Gastrocnemius medialis (tissue), 4 donors: ENCODE measurements at regions not wholly inside any gene's neighbourhood (a gene's known extent, or its start where the extent isn't known, plus 50 kb on each side); places are given as distances from the start of the nearest gene placed in this dataset.

Source experiments
- ATAC-seq, 2 donors: fragments of 150-250 bp; one replicate each; pipeline ENCODE4 v1.9.1; 2016
- DNase-seq, 2 donors: peaks; one replicate each; pipeline ENCODE4 v3.0.0-alpha.2; 2019
- H3K27ac ChIP-seq, 4 donors: fragments of 200-600 bp; sonication (generic); 1 replicate in 1 of 4; 2 replicates in 3 of 4; pipeline ENCODE4 v1.5.1; 2016 to 2018; ENCODE audit warnings: mild to moderate bottlenecking in 2 of 4, moderate library complexity in 1 of 4
- H3K27me3 ChIP-seq, 3 donors: fragments of 200-600 bp; sonication (generic) in 2 of 3; 1 replicate in 1 of 3; 2 replicates in 2 of 3; pipeline versions ENCODE4 v1.5.1 to v1.6.0; 2016 to 2019; ENCODE audit warnings: mild to moderate bottlenecking in 1 of 3, moderate library complexity in 1 of 3
- H3K36me3 ChIP-seq, 2 donors: fragments of 200-600 bp; sonication (generic) in 1 of 2; one replicate each; pipeline ENCODE4 v1.5.1; 2017 to 2018
- H3K4me1 ChIP-seq, 2 donors: fragments of 200-600 bp; sonication (generic) in 1 of 2; one replicate each; pipeline ENCODE4 v1.5.1; 2016 to 2017; ENCODE audit warnings: mild to moderate bottlenecking in 2 of 2
- H3K4me3 ChIP-seq, 4 donors: fragments of 200-600 bp; sonication (generic) in 3 of 4; 1 replicate in 1 of 4; 2 replicates in 3 of 4; pipeline ENCODE4 v1.5.1; 2016 to 2019; ENCODE audit warnings: mild to moderate bottlenecking in 2 of 4
- H3K9me3 ChIP-seq, 3 donors: fragments of 200-600 bp; sonication (generic) in 2 of 3; 1 replicate in 1 of 3; 2 replicates in 2 of 3; pipeline ENCODE4 v1.5.1; 2016 to 2019
- CTCF ChIP-seq, 5 experiments: fragments of 450-650 bp in 3 of 5; fragments of 200-600 bp in 2 of 5; sonication (generic) in 2 of 5; IDR thresholded peaks in 4 of 5; conservative IDR thresholded peaks in 1 of 5; 1 replicate in 4 of 5; 2 replicates in 1 of 5; pipeline ENCODE4 v1.5.1; 2016 to 2019; ENCODE audit warnings: antibody characterized with exemption in 5 of 5, mild to moderate bottlenecking in 3 of 5, moderate library complexity in 3 of 5
- POLR2A ChIP-seq, 2 donors: fragments of 450-650 bp; IDR thresholded peaks; one replicate each; pipeline ENCODE4 v1.6.1; 2017; ENCODE audit warnings: antibody characterized with exemption in 2 of 2, mild to moderate bottlenecking in 2 of 2, moderate library complexity in 2 of 2
- in situ Hi-C, 4 donors: fragments of 200-750 bp; cut with MboI; loops; one replicate each; pipeline versions ENCODE4 v1.15.0 to v1.8.0; 2017; ENCODE audit warnings: low sequenced_read_pairs in 4 of 4
- intact Hi-C: fragments of 100-400 bp; cut with DNase I; formaldehyde crosslinking; loops from one replicate; pipeline ENCODE4 v1.15.1; 2023; ENCODE audit warnings: low total_unique reads

- no peak overlapping the region for H3K27ac ChIP-seq
- H3K4me3 ChIP-seq = no peak overlapping the region
- no peak for TF ChIP-seq CTCF (IDR thresholded peaks at IDR 0.05 in 4 of 5, conservative IDR thresholded peaks at IDR 0.05 in 1 of 5)
- no peak for TF ChIP-seq POLR2A (IDR thresholded peaks at IDR 0.05)
- intact Hi-C loops (loop anchor here (5.0 kb wide), 1 partner anchor 149 kb away; no protein-coding TSS in a partner anchor), in situ Hi-C loops (no loop called here)
- DNase-seq (no peak), ATAC-seq (no peak)
- H3K4me1 ChIP-seq = no peaks in the 10 kb centered on the region
- no peaks in the 10 kb centered on the region for H3K9me3 ChIP-seq
- no peaks in the 10 kb centered on the region for H3K27me3 ChIP-seq
- no peaks in the 10 kb centered on the region for H3K36me3 ChIP-seq
These were observed 1121.6 kb downstream of the BRD1 start for GRCh38 chr22:48705917-48706605.

GRCh38 chr22:48705159-48705916 lies 1122.3 kb downstream of the BRD1 start:
- intact Hi-C loops (loop anchor here (5.0 kb wide), 1 partner anchor 148 kb away; no protein-coding TSS in a partner anchor), in situ Hi-C loops (no loop called here)
- Histone ChIP-seq H3K36me3 (no peaks in the 10 kb centered on the region), H3K4me1 (no peaks in the 10 kb centered on the region), H3K27me3 (no peaks in the 10 kb centered on the region), H3K27ac (no peak overlapping the region), H3K9me3 (no peaks in the 10 kb centered on the region), H3K4me3 (no peak overlapping the region)
- DNase-seq = no peak
- no peak for ATAC-seq
- TF ChIP-seq POLR2A (IDR thresholded peaks at IDR 0.05) = no peak
- TF ChIP-seq CTCF (IDR thresholded peaks at IDR 0.05 in 4 of 5, conservative IDR thresholded peaks at IDR 0.05 in 1 of 5) = no peak

GRCh38 chr22:48704335-48704734 lies 1123.3 kb downstream of the BRD1 start:
- Histone ChIP-seq H3K9me3 (no peaks in the 10 kb centered on the region), H3K4me3 (no peak overlapping the region), H3K27ac (no peak overlapping the region), H3K36me3 (no peaks in the 10 kb centered on the region), H3K4me1 (no peaks in the 10 kb centered on the region), H3K27me3 (no peaks in the 10 kb centered on the region)
- no peak for TF ChIP-seq CTCF (IDR thresholded peaks at IDR 0.05 in 4 of 5, conservative IDR thresholded peaks at IDR 0.05 in 1 of 5)
- TF ChIP-seq POLR2A (IDR thresholded peaks at IDR 0.05) = no peak
- intact Hi-C loops = no loop called here
- DNase-seq (no peak), ATAC-seq (no peak)
- in situ Hi-C loops = no loop called here

- no peak for ATAC-seq
- Histone ChIP-seq H3K4me1 (no peaks in the 10 kb centered on the region), H3K27me3 (no peaks in the 10 kb centered on the region), H3K4me3 (no peak overlapping the region), H3K9me3 (no peaks in the 10 kb centered on the region), H3K36me3 (no peaks in the 10 kb centered on the region), H3K27ac (no peak overlapping the region)
- intact Hi-C loops = no loop called here
- no peak for DNase-seq
- in situ Hi-C loops = no loop called here
- TF ChIP-seq POLR2A (IDR thresholded peaks at IDR 0.05) (no peak), CTCF (IDR thresholded peaks at IDR 0.05 in 4 of 5, conservative IDR thresholded peaks at IDR 0.05 in 1 of 5) (no peak)
These were observed 1124.3 kb downstream of the BRD1 start for GRCh38 chr22:48703265-48703941.
